Natural killer cell (primary cell): ENCODE measurements at regions not wholly inside any gene's neighbourhood (a gene's known extent, or its start where the extent isn't known, plus 50 kb on each side); places are given as distances from the start of the nearest gene placed in this dataset.

Experiments used
- ATAC-seq, 3 donors: fragments of 150-1000 bp in 2 of 3; fragments of 200-7000 bp in 1 of 3; cut with Tn5 transposase; 1 replicate in 1 of 3; 2 replicates in 2 of 3; pipeline ENCODE4 v1.10.0; 2021; ENCODE audit warnings: mild to moderate bottlenecking in 2 of 3, moderate library complexity in 2 of 3
- DNase-seq, 2 donors: peaks; one replicate each; pipeline versions ENCODE4 v3.0.0 to v3.0.0-alpha.2; 2013 to 2021; ENCODE audit warnings: mixed read lengths in 1 of 2
- H3K27ac ChIP-seq: one replicate; pipeline ENCODE4 v1.5.1; 2013; ENCODE audit warnings: mild to moderate bottlenecking, low read length
- H3K27me3 ChIP-seq: one replicate; pipeline ENCODE4 v1.6.1; 2013; ENCODE audit warnings: low read length; ENCODE audit not compliant: control insufficient read depth, insufficient read depth
- H3K36me3 ChIP-seq: one replicate; pipeline ENCODE4 v1.6.1; 2013; ENCODE audit warnings: low read length; ENCODE audit not compliant: control insufficient read depth, insufficient read depth
- H3K4me1 ChIP-seq: one replicate; pipeline ENCODE4 v1.6.1; 2013; ENCODE audit warnings: low read length; ENCODE audit not compliant: control insufficient read depth, insufficient read depth
- H3K4me3 ChIP-seq: one replicate; pipeline ENCODE4 v1.5.1; 2013; ENCODE audit warnings: low read length
- H3K9me3 ChIP-seq: one replicate; pipeline ENCODE4 v1.6.1; 2013; ENCODE audit warnings: low read length; ENCODE audit not compliant: control insufficient read depth, insufficient read depth
- H3K27ac Mint-ChIP-seq, 2 donors: one replicate each; pipeline ENCODE4 v1.8.0; 2022; ENCODE audit warnings: mild to moderate bottlenecking in 2 of 2, mixed read lengths in 2 of 2, moderate library complexity in 1 of 2
- H3K27me3 Mint-ChIP-seq, 2 donors: one replicate each; pipeline ENCODE4 v1.8.0; 2022; ENCODE audit warnings: low read depth in 2 of 2, mixed read lengths in 2 of 2
- H3K36me3 Mint-ChIP-seq: one replicate; pipeline ENCODE4 v1.8.0; 2022; ENCODE audit warnings: mixed read lengths
- H3K4me1 Mint-ChIP-seq, 2 donors: one replicate each; pipeline ENCODE4 v1.8.0; 2022; ENCODE audit warnings: mixed read lengths in 2 of 2
- H3K4me3 Mint-ChIP-seq: one replicate; pipeline ENCODE4 v1.8.0; 2022; ENCODE audit warnings: mild to moderate bottlenecking, moderate library complexity, mixed read lengths
- H3K9me3 Mint-ChIP-seq, 2 donors: one replicate each; pipeline ENCODE4 v1.8.0; 2022; ENCODE audit warnings: mixed read lengths in 2 of 2
- CTCF ChIP-seq: fragments of 200-600 bp; IDR thresholded peaks from one replicate; pipeline ENCODE4 v1.8.0; 2022; ENCODE audit warnings: antibody characterized with exemption
- WGBS: methylation state at CpG from one replicate; pipeline ENCODE4 v1.1.7; 2013; ENCODE audit warnings: missing lambda C conversion rate; ENCODE audit not compliant: insufficient coverage; 5-methylcytosine and 5-hydroxymethylcytosine counted together
- intact Hi-C: fragments of 100-400 bp; cut with micrococcal nuclease; formaldehyde crosslinking; loops from one replicate; pipeline ENCODE4 v1.14.2; 2022

GRCh38 chr10:93152136-93152535 is 78.4 kb downstream of the CYP26A1 start:
- H3K9me3 Mint-ChIP-seq = no peaks in the 10 kb centered on the region
- TF ChIP-seq CTCF = no peak
- no peak for ATAC-seq
- Histone ChIP-seq H3K27me3 (no peaks in the 10 kb centered on the region), H3K4me1 (peaks cover 13% of the 10 kb centered on the region), H3K36me3 (no peaks in the 10 kb centered on the region), H3K9me3 (no peaks in the 10 kb centered on the region), H3K27ac (no peak overlapping the region), H3K4me3 (no peak overlapping the region)
- no peak overlapping the region for H3K4me3 Mint-ChIP-seq
- peaks cover 2 to 7% of the 10 kb centered on the region in 2 donors for H3K27me3 Mint-ChIP-seq
- H3K27ac Mint-ChIP-seq = no peak overlapping the region
- no peaks in the 10 kb centered on the region for H3K4me1 Mint-ChIP-seq
- no peak for DNase-seq
- H3K36me3 Mint-ChIP-seq = no peaks in the 10 kb centered on the region
- intact Hi-C loops = no loop called here

- Histone ChIP-seq H3K36me3 (no peaks in the 10 kb centered on the region), H3K27me3 (no peaks in the 10 kb centered on the region), H3K4me3 (no peak overlapping the region), H3K9me3 (no peaks in the 10 kb centered on the region), H3K27ac (no peak overlapping the region), H3K4me1 (peaks cover 13% of the 10 kb centered on the region)
- TF ChIP-seq CTCF = no peak
- H3K27ac Mint-ChIP-seq = no peak overlapping the region
- no peaks in the 10 kb centered on the region for H3K36me3 Mint-ChIP-seq
- intact Hi-C loops = no loop called here
- H3K4me3 Mint-ChIP-seq = no peak overlapping the region
- no peaks in the 10 kb centered on the region for H3K27me3 Mint-ChIP-seq
- no peaks in the 10 kb centered on the region for H3K4me1 Mint-ChIP-seq
- no peak for DNase-seq
- ATAC-seq = no peak
- no peaks in the 10 kb centered on the region for H3K9me3 Mint-ChIP-seq
Measured at GRCh38 chr10:93154531-93154930, 80.8 kb downstream of the CYP26A1 start.

GRCh38 chr10:93160140-93160539 is 86.4 kb downstream of the CYP26A1 start:
- 100% methylated on average over 1 of the region's 1 CpG for WGBS
- Histone ChIP-seq H3K36me3 (no peaks in the 10 kb centered on the region), H3K27me3 (no peaks in the 10 kb centered on the region), H3K4me3 (no peak overlapping the region), H3K27ac (no peak overlapping the region), H3K9me3 (no peaks in the 10 kb centered on the region), H3K4me1 (no peaks in the 10 kb centered on the region)
- TF ChIP-seq CTCF = no peak
- intact Hi-C loops = no loop called here
- H3K4me1 Mint-ChIP-seq = no peaks in the 10 kb centered on the region
- no peak overlapping the region for H3K4me3 Mint-ChIP-seq
- H3K27ac Mint-ChIP-seq = no peak overlapping the region
- DNase-seq (no peak), ATAC-seq (no peak)
- no peaks in the 10 kb centered on the region for H3K9me3 Mint-ChIP-seq
- H3K36me3 Mint-ChIP-seq = no peaks in the 10 kb centered on the region
- peaks cover 3 to 14% of the 10 kb centered on the region in 2 donors for H3K27me3 Mint-ChIP-seq

- Histone ChIP-seq H3K27ac (no peak overlapping the region), H3K27me3 (no peaks in the 10 kb centered on the region), H3K4me3 (no peak overlapping the region), H3K4me1 (no peaks in the 10 kb centered on the region), H3K9me3 (no peaks in the 10 kb centered on the region), H3K36me3 (no peaks in the 10 kb centered on the region)
- ATAC-seq = no peak
- H3K9me3 Mint-ChIP-seq = no peaks in the 10 kb centered on the region
- no peak for DNase-seq
- no peak overlapping the region for H3K27ac Mint-ChIP-seq
- intact Hi-C loops = no loop called here
- no peaks in the 10 kb centered on the region for H3K36me3 Mint-ChIP-seq
- no peaks in the 10 kb centered on the region for H3K4me1 Mint-ChIP-seq
- no peak for TF ChIP-seq CTCF
- peaks cover 3 to 21% of the 10 kb centered on the region in 2 donors for H3K27me3 Mint-ChIP-seq
- H3K4me3 Mint-ChIP-seq = no peak overlapping the region
- 83% methylated on average over 7 of the region's 7 CpGs for WGBS
Measured at GRCh38 chr10:93160829-93161228, 87.1 kb downstream of the CYP26A1 start.
